ENCODE measurements at regions not wholly inside any gene's neighbourhood (a gene's known extent, or its start where the extent isn't known, plus 50 kb on each side); places are given as distances from the start of the nearest gene placed in this dataset.

DNA sequence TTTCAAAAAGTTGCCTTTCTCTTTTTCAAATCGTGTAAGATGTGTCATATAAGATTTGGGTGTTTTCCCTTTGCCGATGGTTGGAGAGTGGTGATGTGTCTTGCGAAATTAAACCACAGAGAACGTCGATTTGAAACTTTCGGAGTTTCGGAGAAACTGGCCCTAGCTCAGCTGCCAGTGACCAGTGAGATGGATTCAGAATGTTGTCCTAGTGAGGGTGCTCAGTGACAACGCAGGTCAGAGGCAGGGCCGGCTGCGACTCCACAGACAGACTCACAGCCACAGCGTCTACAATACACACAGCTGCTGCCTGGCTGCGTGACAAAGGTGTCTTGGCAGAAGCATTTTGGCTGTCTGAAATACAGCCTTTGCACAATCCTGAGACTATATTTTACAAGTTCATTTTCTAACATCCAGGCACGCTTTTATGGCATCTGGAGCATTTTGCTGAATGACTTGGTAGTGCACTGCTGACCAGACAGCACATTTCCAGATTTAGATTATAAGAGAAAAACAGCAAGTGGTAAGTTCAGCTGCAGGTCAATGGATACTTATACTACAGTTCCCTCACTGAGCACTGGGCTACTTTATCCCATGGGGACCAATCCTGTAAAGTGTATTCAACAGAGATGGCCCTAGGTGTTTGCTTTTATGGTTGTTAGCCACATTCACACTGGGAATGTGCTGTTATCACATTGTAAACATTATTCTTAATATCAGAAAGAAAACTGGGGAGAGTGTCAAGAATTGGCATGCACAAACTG, 207.5 kb downstream of the KCNRG start (continued):
- no peak for TF ChIP-seq KLF10 (tag by site-specific recombination; IDR thresholded peaks at IDR 0.05)
- TF ChIP-seq ZNF391 (tag by site-specific recombination; IDR thresholded peaks at IDR 0.05; ENCODE audit: borderline replicate concordance, low read depth), result no peak
- TF ChIP-seq ZNF274 (IDR thresholded peaks at IDR 0.05; ENCODE audit: low read length), result no peak
- TF ChIP-seq ZNF274 (tag by site-specific recombination; IDR thresholded peaks at IDR 0.05; ENCODE audit: borderline replicate concordance), result no peak
- TF ChIP-seq ZNF175 (tag by site-specific recombination; IDR thresholded peaks at IDR 0.05), result no peak
- no peak for TF ChIP-seq ZNF221 (tag by site-specific recombination; IDR thresholded peaks at IDR 0.05; ENCODE audit: borderline replicate concordance)
- TF ChIP-seq ZNF610 (tag by site-specific recombination; IDR thresholded peaks at IDR 0.05; ENCODE audit: borderline replicate concordance), result 0 out of 2 replicates have a peak, but pooled peaks have one; percentile 54
- no peak for TF ChIP-seq ZNF776 (tag by site-specific recombination; IDR thresholded peaks at IDR 0.05; ENCODE audit: borderline replicate concordance)
- TF ChIP-seq KLF8 (tag by site-specific recombination; IDR thresholded peaks at IDR 0.05), result no peak

DNA sequence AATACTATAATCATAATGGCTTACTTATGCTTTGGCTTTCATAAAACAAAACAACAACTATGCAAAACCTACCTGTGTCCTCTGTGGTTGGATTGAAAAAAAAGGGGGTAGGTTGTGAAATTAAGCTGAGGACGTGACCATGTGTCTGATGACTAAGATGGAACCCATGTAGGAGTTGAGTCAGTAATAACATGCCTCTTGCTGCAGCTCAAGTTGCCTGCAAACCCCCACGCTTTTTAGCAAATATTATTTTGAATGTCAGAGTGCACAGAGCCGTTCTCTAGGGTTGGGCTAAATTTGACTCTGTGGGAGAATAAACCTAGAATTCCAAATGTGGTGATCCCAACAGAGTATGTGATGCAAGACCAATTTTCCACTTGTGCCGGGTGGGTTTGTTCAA, 209.3 kb downstream of the KCNRG start:
- H3K9me3 ChIP-seq (ENCODE audit: control insufficient read depth, insufficient read depth, low read depth, low read length), result no peaks in the 10 kb centered on the region
- no peak overlapping the region for H3K27ac ChIP-seq (ENCODE audit: extremely low read depth, low read depth, low read length)
- H3K36me3 ChIP-seq (ENCODE audit: control insufficient read depth in 2 of 2, insufficient read depth in 1 of 2, low read length in 2 of 2), result no peaks in the 10 kb centered on the region
- no peak overlapping the region for H3K4me3 ChIP-seq (ENCODE audit: low read depth, low read length)
- ChIA-PET CTCF (no interaction called here), POLR2A (interaction anchor here (0.6 kb wide), 1 partner anchor 29 kb away, joined by 3 read pairs; no protein-coding TSS in a partner anchor)
- TF ChIP-seq ZSCAN23 (tag by site-specific recombination; IDR thresholded peaks at IDR 0.05), result no peak
- 0 out of 2 replicates have a peak, but pooled peaks have one; percentile 12 for TF ChIP-seq ZFHX2 (tag by site-specific recombination; conservative IDR thresholded peaks at IDR 0.05)
- TF ChIP-seq ZNF518A (tag by site-specific recombination; conservative IDR thresholded peaks at IDR 0.05; ENCODE audit: low read depth), result no peak
- TF ChIP-seq GLIS2 (tag by site-specific recombination; IDR thresholded peaks at IDR 0.05), result no peak
- TF ChIP-seq EGR2 (tag by site-specific recombination; IDR thresholded peaks at IDR 0.05; ENCODE audit: low read depth), result peak; percentile 36; the same call in 1 of the 2 replicates
- no peak for TF ChIP-seq ZFP41 (tag by site-specific recombination; IDR thresholded peaks at IDR 0.05; ENCODE audit: borderline replicate concordance)
- H3K4me1 ChIP-seq (ENCODE audit: control insufficient read depth, insufficient read depth, low read length), result 0 out of 2 replicates have a peak, but pooled peaks cover 4% of the 10 kb centered on the region

DNA sequence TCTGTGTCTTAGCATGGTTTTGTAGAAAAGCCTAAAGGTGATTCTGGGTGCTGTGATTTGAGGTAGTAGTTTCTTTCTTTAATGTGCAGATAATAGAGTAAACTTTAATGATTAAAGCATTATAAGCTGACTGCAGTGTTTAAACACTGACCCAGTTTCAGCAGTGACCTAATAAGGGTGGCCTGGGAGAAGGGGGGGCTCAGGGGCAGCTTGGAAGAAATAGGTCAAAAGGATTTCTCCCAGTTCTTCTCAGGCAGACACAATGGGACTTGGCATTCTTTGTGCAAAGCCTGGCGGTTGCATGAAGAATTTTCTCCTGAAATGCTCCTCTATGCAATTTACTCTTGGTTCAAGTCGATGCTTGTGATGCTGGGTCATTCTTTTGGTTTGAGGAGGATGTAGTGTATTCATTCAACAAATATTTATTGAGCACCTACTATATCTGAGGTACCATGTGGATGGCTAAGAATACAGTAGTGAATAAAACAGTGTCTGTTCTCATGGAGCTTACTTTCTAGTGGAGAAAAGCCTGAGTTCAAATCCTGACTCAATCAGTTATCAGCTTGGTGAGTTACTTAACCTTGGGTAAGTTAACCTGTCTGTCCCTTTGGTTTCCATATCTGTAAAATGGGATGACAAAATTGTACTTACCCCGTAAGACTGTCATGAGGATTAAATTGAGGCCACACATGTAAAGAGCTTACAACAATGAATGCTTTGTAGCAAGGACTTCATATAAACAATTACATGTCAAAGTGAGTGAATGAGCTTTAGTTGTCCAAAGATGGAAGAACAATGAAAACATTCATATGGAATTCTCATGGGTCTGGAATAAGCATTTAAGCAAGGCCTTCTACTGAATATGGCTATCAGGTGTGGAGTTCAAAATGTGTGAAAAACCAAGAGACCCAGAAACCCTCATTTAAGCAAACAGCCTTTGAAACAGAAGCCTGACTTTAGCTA, 210.2 kb downstream of the KCNRG start:
- ChIA-PET CTCF (no interaction called here), POLR2A (no interaction called here)
- no peaks in the 10 kb centered on the region for H3K36me3 ChIP-seq (ENCODE audit: control insufficient read depth in 2 of 2, insufficient read depth in 1 of 2, low read length in 2 of 2)
- H3K9me3 ChIP-seq (ENCODE audit: control insufficient read depth, insufficient read depth, low read depth, low read length), result no peaks in the 10 kb centered on the region
- no peak overlapping the region for H3K27ac ChIP-seq (ENCODE audit: extremely low read depth, low read depth, low read length)
- H3K4me3 ChIP-seq (ENCODE audit: low read depth, low read length), result no peak overlapping the region
- H3K4me1 ChIP-seq (ENCODE audit: control insufficient read depth, insufficient read depth, low read length), result peaks cover 7% of the 10 kb centered on the region; the same call in 1 of the 2 replicates
- TF ChIP-seq OVOL3 (tag by site-specific recombination; IDR thresholded peaks at IDR 0.05), result no peak
- peak; percentile 89 for TF ChIP-seq ZNF664 (tag by site-specific recombination; IDR thresholded peaks at IDR 0.05)

Measured in HEK293 (cell line).